ENCODE measurements at regions not wholly inside any gene's neighbourhood (a gene's known extent, or its start where the extent isn't known, plus 50 kb on each side); places are given as distances from the start of the nearest gene placed in this dataset.

DNA sequence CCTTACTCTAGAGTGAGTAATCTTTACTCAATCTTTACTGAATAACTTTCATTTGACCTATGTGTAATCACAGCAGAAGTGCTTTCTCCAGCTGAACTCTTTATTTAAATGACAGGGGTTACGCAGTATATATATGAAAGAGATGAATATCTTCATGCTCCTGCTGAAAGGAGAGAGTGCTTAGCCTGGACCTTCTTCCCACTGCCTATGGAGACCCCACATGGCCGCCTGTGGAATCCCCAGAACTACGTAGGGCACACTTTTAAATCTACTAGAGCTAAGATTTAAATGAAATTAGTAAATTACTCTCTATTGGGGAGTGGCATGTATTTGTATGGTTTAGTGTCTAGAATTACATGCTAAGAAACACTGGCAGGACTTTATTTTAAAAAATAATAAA lies 391.2 kb downstream of the ANKRD50 start:
- no peak for DNase-seq (ENCODE audit: low read depth in 2 of 2)

GRCh38 chr4:124322234-124323065 lies 390.1 kb downstream of the ANKRD50 start:
- DNase-seq (ENCODE audit: low read depth in 2 of 2): no peak

DNA sequence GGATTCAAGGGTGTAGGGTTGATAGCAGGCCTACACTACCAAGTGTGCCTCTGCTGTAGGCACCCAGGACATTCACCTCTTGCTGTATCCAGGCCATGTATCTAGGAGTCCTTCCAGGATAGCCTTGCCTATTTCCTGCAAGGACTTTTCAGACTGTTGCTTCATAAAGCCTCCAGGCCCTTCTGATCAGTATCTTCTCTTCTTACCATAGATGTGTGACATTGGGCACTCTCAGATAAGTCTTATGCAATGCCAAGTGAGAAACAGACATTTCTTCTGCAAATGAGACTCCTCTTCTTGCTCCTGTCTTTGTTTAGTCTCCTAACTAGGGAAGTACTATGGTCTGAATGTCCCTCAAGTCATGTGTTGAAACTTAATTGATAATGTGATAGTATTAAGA lies 386.8 kb downstream of the ANKRD50 start:
- DNase-seq (ENCODE audit: low read depth in 2 of 2): no peak

- DNase-seq (ENCODE audit: low read depth in 2 of 2): no peak
Observed at GRCh38 chr4:124329134-124329533, 383.4 kb downstream of the ANKRD50 start.

- no peak for DNase-seq (ENCODE audit: low read depth in 2 of 2)
Observed at GRCh38 chr4:124330045-124330444, 382.5 kb downstream of the ANKRD50 start.

DNA sequence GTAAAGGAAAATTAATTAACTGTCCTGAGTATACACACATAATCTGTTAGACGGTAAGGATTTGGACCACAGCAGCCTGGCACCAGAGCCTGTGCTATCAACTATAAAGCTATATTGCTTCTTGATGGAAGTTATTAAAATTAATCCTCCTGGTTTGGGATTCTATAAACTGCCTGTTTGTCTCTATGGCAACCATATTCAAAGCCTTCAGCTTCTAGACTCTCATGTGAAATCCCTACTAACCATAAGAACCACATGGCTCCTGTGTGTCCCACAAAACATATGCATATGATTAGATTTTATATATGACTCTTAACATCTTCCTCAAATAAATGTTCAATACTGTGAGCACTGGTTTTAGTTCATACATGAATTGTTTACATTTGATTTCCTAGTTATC lies 380.8 kb downstream of the ANKRD50 start:
- DNase-seq (ENCODE audit: low read depth in 2 of 2): no peak

- DNase-seq (ENCODE audit: low read depth in 2 of 2): no peak
Observed at GRCh38 chr4:124333466-124333865, 379.1 kb downstream of the ANKRD50 start.

GRCh38 chr4:124334119-124334518 lies 378.4 kb downstream of the ANKRD50 start:
- DNase-seq (ENCODE audit: low read depth in 2 of 2): no peak

GRCh38 chr4:124337874-124338273 lies 374.7 kb downstream of the ANKRD50 start:
- DNase-seq (ENCODE audit: low read depth in 2 of 2): no peak

GRCh38 chr4:124343661-124344171 lies 368.8 kb downstream of the ANKRD50 start:
- DNase-seq (ENCODE audit: low read depth in 2 of 2): no peak

DNA sequence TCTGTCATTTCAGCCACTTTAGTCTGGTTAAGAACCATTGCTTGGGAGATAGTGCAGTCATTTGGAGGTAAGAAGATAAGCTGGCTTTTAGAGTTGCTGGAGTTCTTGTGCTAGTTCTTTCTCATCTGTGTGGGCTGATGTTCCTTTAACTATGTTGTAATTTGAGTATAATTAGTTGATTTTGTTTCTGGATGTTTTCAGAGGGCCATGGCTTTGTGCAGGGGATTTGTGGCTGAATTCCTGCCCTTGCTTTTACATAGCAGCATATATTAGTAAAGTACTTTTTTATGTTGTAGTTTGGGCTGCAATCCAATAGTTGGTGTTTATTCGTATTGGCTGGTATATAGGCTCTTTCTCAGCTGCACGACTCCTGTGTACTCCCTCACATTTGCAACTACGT lies 339.6 kb downstream of the ANKRD50 start:
- DNase-seq (ENCODE audit: low read depth in 2 of 2): no peak

DNA sequence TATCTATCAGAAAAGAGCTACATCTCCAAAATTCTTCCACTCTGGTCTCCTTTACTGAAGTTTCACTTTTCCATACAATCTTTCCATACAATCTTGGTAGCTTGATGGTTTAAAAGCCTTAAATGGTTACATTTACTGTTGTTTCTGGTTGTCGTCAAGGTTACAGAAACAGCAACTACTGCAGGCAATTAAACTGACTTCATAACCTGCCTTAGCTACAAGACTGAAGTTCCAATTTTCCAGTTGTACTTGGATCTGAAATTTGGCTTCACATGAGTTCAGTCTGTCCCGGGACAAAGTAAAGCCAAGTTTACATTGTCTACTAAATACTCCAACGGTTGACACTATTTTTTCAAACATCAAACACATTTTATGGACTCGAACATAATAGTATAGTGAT lies 326.4 kb downstream of the ANKRD50 start:
- no peak for DNase-seq (ENCODE audit: low read depth in 2 of 2)

DNA sequence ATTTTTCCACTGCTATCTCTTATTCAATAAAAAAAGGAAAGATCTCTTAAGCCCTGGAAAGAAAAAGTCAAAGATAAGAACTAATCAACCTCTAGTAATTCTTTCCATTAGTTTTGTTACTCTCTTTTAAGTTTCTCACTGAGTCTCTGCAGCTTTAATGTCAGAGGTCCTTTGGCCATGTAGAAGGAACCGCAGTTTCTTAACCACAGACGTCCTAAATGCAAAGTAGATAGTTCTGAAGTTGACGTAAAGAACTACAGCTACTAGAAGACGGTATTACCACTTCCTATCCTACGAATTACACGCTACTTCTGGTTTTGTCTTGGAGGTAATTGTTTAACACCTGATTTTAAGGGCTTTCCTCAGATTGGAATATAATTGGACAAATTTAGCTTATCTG lies 325.9 kb downstream of the ANKRD50 start:
- no peak for DNase-seq (ENCODE audit: low read depth in 2 of 2)

DNA sequence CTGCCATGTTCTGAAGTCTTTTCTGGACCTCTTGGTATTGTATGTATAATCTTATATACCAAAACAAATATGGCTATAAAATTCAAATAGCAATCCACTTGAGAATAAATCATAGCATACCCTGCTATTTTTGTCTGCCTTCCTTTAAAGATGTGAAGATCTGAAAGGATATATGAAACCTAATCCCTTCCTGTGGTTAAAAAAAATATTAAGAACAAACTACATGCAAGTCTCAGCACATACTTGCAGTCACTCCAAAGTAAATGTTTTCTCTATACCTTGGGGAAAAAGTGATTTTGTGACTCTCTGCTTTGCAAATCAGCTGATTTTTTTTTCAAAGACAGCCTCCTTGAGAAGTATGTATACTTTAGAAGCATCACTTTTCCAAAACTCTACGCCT lies 322.9 kb downstream of the ANKRD50 start:
- no peak for DNase-seq (ENCODE audit: low read depth in 2 of 2)

DNA sequence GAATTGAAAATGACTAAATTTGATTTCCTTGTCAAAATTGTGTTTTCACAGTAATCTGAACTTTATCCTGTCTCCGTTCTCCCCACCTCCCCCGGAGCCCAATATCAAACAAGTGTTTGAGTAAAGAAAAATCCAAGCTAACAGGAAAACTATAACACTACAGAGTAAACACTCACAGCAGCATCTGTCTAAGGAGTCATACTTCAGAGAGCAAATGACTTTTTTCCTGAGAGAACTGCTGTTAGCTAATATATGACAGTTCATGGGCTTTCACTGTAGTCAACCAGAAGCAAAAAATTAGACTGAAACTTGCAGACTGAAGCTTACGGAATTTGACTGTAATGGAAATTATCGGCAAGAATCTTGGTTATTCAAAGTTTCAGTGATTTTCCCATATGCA lies 321.7 kb downstream of the ANKRD50 start:
- no peak for DNase-seq (ENCODE audit: low read depth in 2 of 2)

DNA sequence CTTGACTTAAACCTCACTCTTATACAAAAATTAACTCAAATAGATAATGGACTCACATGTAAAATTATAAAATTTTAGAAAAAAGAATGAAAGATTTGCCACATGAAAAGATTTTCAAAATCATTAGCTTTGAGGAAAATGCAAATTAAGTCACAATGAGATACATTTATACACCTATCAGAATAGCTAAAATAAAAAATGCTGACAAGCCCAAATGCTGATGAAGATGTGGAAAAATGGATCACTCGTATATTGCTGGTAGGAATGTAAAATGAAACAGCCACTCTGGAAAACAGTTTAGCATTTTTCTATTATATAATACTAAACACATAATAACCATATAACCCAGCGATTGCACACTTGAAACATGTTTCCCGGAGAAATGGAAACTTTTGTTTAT lies 316.2 kb downstream of the ANKRD50 start:
- DNase-seq (ENCODE audit: low read depth in 2 of 2): no peak

DNA sequence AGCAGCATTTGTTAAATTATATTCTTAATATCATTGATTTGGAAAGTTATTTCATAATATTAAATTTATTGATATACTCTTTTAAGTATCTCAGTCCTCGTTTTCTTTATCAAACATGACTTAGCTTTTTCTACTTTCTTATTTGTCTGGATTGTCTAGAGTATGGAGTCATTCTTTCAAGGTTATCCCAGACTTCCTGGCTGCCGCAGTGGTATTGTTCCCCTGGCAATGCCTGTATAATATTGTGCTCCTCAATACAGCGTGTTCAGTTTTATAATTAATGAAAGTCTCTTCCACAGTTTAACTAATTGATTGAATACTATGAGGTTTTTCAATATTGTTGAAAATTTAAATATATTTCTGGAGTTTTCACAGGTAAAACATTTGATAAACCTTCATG lies 310.9 kb downstream of the ANKRD50 start:
- DNase-seq (ENCODE audit: low read depth in 2 of 2): no peak

DNA sequence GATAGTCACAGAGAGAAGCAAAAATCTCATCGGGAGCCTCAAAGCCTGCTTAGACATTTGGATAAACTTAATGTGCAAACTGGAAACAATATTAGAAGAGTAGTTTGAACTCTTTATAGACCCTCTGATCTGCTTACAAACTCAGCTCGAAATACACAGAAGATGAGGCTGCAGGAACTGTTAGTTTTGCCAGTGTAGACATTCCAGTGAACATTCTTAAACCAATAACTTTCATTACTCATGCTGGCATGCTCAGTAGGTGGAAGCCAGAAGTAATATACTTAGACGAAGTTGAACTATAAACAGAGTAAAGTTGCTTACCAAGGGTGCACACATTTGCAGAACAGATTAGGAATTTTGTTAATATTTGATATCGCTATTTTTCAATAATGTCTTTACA lies 303.5 kb downstream of the ANKRD50 start:
- no peak for DNase-seq (ENCODE audit: low read depth in 2 of 2)

GRCh38 chr4:124414276-124415040 lies 298.1 kb downstream of the ANKRD50 start:
- no peak for DNase-seq (ENCODE audit: low read depth in 2 of 2)

DNA sequence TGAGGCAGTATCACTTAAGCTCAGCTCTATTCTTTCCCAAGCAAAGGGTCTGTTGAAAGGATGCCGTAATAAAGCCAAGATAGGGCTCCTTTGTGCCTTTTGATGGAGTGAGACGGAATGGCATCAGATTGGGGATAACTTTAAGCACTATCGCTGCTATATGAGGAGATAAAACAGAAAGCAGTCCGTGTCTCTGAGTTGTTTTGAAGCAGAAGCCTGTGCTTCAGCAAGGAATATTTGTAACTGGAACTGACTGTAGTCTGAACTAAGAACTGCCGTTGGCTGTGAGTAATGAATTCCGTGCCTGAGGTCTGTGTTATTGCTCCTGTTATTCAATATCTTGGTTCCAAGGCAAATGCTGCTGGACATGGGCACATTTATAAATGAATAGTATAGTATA lies 297.4 kb downstream of the ANKRD50 start:
- no peak for DNase-seq (ENCODE audit: low read depth in 2 of 2)

GRCh38 chr4:124417371-124417770 lies 295.2 kb downstream of the ANKRD50 start:
- no peak for DNase-seq (ENCODE audit: low read depth in 2 of 2)

- DNase-seq (ENCODE audit: low read depth in 2 of 2): no peak
Observed at GRCh38 chr4:124420166-124420695, 292.3 kb downstream of the ANKRD50 start.

DNA sequence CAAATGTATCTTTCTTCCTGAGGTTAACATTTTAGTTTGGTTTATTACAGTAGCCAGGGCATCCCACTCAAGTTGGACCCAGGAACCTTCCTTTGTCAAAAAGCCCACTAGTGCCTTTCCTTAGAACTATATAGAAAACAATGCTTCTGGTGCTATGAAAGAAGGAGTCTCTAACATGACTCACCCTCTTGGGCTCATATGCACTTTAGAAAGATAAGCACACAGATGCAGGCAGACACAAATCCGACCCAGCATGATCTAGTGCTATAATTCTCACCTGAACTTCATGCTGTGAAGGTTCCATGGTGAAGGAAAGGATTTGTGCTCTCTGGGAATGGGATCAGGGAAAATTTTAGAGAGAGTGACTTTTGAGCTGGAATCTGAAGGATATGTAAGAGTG lies 289.4 kb downstream of the ANKRD50 start:
- no peak for DNase-seq (ENCODE audit: low read depth in 2 of 2)
